ENCODE measurements at regions not wholly inside any gene's neighbourhood (a gene's known extent, or its start where the extent isn't known, plus 50 kb on each side); places are given as distances from the start of the nearest gene placed in this dataset.

DNA sequence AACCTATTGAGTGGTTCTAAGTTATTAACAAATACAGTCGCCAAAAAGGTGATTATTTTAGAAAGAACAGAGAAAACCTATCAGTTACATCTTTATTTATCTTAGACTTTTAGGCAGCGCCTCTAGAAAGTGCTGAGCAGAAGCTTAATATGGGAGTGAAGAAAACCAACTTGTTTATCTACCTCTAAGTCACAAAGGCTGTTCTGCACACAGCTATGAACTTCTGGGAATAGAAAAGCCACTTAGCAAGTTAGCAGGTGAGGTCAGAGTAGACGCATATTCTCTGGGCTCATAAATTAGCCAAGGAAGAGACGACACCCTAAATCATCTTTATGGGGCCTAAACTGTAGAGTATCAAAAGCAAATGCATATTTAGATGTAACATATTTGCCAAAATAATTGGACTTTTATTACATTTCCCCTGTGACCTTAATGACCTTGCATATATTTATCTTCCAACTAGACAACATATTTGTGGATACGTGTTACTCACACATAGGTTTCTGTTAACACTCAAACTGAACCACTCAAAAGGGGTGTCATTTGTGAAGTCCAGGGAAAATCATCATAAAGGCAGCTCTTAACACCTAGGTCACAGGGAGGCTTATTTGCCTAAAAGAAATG, 267.1 kb downstream of the ADGB start:
- ATAC-seq, result no peak
- no peak for DNase-seq (ENCODE audit: low spot score)

DNA sequence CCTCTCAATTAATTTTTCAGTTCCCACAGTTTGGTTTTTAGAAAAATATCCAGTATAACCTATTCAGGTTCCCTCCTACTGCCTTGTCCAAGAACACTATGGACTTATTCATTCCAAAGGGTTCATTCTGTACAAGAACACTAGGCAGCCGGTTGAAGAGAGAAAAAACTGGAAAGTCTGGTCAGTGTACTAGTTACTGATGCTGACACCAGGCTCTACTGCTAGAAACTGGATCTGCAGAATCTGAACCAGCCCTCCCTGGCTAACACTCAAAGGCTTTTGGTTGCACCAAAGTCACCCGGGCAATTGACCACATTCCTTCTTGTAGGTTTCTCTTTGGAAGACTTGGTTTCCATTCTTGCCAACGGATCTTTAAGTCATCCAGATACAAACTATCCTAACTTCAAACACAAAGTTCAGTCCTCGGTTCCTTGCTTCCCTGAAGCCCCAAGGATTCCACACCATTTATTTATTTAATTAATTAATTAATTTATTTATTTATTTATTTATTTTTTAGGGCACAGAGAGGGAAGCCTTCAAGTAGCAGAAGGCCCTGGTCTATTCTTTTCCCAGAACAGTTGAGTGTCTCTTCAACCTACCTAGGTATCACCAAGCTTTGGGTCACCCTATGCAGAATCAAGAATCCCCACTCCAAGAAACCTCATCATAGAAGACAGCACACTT, 268.1 kb downstream of the ADGB start:
- DNase-seq (ENCODE audit: low spot score) (no peak), ATAC-seq (no peak)

DNA sequence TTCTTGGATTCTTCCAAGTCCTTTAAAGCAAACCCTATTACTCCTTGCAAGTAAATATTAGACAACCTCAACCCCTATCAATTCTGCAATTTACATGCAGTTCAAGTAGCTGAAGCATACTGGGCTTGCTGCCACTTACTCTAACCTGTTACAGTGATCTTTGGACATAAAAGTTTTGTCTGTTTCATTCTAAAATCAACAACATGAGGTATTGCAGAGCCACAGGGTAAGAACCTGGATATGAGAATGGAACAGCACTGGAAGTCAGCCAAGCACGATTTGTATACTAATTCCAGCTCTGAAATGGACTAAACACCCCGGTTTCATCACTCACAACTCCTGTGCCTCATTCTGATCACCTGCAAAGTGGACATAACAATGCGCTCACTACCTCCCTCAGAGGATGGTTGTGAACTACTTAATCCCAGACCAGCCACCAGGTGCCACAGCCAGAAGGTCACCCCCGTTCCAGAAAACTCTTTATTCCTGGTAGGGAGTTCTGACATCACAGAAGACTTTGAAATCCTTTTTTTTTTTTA, 270.0 kb downstream of the ADGB start:
- DNase-seq (ENCODE audit: low spot score) (peak; percentile 51), ATAC-seq (peak; percentile 74)

DNA sequence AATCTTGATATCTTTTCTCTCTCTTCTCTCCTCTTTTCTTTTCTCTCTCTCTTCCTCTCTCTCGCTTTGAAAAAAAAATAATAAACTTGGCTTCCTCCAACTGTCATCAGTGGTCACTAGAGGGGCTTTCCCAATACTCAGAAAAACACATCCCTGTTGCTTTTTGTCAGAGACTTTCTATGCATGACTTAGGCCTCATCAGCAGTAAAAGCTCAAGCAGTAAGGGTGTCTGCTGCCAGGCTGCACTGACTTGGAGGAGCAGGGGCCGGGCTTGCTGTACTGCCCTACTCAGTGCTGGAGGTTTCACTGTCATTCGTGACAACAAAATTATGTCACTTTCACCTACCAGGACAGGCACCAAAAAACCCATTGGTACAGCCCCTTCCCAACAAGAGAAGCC, 272.0 kb downstream of the ADGB start:
- ATAC-seq (no peak), DNase-seq (ENCODE audit: low spot score) (no peak)

DNA sequence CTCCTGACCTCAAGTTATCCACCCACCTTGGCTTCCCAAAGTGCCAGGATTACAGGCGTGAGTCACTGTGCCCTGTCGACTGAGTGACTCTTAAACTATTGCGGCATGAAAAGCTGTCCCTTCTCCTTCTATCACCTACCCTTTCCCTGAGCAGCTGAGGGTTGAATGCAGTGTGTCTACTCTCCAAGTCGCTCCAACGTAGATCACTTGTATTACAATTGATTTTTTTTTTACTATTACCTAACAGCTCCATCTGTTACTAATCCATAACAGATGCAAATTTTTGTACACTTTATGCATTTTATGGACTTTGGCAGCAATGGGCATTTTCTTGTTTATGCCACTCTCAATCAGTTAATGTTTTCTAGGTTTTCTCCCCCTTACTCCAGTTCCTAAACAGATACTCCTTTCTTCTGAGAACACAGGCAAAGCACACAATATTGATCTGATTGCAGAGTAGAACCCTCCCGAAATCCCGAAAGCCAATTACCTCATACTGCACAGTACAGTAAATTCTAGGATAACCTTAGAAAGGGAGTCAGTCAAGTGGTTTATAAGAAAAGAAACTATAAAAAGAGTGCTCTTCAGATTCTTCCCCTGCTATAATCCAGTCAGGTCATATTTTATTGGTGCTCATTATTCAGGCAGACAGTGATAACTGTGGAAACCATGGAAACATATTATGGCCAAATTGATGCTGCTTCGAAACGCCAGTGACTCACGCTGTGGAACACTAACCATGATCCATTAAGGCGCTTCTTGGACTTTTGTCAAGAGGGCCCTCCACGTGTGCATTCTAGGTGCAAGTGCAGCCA, 273.0 kb downstream of the ADGB start:
- ATAC-seq (no peak), DNase-seq (ENCODE audit: low spot score) (no peak)

DNA sequence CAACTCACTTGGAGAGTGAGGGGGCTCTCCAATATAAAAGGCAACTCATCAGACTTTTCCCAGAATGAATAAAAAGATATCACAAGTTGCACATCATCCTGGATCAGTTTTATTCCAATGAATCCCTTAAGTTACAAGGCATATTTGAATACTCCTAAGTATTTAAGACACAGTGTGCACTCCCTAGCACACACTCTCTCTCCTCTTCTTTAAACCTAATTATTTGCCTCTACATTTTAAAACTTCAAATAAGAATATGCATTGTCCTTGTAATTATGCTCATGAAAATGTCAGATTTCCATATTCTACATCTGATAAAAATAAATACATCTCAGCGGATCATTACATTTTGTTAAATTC, 273.6 kb downstream of the ADGB start:
- ATAC-seq (no peak), DNase-seq (ENCODE audit: low spot score) (no peak)

DNA sequence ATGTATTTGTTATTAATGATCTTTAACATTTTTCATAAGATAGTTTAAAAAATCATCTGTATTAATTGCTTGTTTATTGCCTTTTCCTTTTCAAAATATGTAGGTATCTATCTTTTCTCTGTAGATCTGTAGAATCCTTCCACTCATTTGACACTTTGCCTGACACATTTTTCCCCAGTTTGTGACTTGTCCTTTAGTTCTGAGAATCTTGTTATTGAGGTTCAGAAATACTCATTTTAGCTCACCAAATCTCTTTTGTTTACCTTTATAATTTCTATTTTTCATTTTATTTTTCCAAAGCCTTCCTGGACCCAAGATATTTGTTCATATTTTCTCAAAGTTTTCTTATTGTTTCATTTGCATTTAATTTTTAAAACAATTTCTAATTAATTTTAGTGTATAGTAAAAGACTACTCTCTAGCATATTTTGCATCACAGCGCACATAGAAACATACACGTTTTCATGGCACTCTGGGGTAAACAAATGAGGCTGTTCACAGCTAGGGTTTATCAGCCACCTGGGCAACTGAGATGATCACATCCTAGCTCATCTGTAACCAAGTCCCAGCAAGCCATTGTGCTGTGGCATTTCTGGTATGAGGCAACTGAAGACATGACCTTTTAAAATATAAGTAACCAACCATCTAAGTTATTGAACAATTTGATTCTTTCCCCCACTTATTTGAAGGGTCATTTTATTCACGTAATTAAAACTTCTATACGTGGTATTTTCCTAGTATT, 275.7 kb downstream of the ADGB start:
- ATAC-seq, result no peak

DNA sequence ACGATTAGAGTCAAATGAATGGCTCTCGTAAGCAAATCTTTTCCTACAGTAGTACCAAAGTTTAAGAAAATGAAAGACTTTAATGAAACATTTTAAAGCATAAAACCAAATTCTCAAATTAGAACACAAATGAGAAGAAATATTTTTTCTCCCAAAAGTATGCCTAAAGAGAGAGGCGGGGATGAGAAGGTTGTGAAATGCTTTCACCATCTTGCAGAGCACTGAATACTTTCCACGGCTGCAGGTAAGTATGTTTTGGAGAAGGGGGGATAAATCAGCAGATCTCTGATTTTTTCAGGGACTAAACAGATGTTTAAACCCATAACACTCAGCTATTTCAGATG, 277.1 kb downstream of the ADGB start:
- ATAC-seq, result no peak
- no peak for DNase-seq (ENCODE audit: low spot score)

More for the DNA sequence above, 275.7 kb downstream of the ADGB start:
- DNase-seq (ENCODE audit: low spot score), result no peak

DNA sequence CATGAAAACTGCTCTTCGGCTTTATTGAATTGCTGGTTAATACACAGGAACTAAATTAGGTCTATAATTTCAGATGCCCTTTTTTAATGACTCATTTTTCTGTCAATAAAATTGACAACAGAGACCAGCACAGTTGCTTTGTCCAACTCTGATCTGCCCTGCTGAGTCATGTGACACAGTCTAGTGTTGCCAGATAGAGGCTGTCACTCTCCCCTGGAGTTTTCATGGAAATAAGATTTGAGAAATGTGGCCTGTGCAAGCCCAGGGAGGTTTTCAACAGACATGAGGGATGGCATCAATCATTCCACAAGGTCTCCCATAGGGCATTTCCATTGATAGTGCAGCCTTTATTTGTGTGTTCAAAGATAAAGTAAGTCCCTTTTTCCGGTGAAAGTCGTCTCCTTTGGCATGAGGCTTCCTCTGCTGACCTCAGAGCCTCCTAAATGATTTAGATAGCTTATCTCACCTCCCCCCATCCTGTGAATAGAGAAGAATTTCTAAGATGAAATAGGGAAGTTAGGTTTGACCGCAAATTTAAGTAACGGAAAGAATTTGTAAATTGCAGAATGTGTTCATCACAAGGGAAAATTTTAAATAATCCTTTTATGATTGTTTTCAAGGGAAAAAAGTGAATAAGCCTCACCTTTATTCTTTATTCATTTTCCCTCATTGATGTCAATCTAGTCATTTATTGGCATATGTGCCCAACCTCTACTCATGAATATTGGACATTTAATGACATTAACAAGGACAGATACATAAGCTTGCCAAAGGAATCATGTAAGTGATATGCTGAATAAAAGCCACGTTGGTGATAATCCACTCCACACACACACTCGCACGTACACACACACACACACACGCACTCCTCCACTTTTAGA, 277.7 kb downstream of the ADGB start:
- DNase-seq (ENCODE audit: low spot score), result no peak
- no peak for ATAC-seq

DNA sequence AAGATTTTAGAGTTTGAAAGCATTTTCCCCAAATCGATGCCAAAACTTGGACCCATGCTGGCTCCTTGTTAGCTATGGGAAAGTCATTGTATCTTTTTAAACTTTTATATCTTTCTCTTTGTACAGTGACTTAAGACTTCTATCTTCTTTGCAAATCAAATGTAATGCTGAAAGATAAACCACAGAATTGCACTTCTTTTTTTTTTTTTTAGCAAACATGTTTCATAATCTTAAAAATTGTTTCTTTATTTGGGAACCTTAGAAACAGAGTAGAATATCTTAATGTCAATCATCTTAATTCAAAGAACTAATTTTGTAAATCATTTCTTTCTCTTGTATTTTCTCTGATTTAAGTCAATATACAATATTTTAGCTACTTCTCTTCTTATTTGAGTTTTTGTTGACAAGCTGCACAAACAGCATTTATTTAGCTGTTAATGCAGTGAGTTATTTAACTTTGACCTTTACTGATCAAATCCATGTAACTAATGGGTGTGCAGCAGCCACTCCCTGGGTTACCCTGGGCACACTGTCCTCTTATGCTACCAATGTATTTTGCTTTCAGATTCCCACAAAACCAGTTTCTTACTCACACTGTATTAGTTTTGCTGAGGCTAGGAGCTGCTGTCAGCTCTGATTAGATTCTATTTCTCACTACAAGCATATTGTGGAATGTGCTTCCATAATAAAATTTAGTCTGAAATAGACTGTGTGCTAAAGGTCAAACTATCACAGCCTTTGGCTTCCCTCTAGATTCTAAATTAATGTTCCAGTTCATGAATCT, 279.6 kb downstream of the ADGB start:
- ATAC-seq, result peak; percentile 72
- no peak for DNase-seq (ENCODE audit: low spot score)

DNA sequence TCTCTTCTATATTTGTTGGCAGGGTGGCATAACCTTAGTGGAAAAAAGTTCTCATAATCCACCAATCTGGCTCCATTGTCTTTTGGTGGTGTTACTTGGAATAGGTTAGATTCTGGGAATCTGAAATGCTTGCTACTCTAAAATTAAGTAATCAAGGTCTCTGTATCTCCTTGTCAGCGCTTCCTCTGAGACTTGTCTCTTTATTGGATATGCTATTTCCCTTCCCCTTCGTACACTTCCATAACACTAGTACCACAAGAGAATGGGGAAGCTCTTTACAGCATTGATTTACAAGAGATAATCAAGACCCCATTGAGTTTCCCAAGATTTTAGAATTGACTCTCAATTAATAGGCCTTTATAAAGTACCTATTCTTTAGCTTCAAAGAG, 280.2 kb downstream of the ADGB start:
- DNase-seq (ENCODE audit: low spot score), result no peak
- ATAC-seq, result no peak

DNA sequence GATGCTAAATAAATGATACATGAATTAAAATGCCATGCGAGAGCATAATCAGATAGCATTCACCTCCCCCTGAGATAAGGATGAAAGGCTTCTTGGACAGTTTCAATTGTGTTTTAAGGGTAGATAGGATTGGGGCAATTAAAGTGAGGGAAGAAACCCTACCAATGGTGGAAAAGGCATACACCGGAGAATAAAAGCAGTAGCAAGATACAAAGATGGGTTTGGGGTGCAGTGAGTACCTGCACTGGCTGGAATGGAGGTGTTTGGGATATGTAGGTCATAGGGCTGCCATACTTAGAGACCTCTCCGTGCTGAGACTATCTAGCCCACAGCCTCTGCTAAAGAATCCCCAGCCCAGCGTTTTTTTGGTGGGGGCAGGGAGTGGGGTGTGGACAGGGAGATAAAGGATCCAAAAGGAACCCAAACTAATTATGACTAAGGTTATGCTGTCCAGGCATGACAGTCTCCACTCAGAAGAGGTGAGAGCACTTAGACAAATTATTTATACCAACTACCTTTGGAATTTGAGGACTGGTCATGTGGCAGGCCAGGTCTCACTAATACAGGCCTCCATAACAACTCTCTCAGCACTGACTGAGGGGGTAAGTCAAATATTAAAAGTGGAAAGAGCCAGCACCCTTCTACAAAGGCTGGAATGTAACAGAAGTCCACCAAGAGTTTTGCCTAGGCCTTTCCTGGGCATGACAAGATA, 280.8 kb downstream of the ADGB start:
- ATAC-seq, result no peak
- no peak for DNase-seq (ENCODE audit: low spot score)

DNA sequence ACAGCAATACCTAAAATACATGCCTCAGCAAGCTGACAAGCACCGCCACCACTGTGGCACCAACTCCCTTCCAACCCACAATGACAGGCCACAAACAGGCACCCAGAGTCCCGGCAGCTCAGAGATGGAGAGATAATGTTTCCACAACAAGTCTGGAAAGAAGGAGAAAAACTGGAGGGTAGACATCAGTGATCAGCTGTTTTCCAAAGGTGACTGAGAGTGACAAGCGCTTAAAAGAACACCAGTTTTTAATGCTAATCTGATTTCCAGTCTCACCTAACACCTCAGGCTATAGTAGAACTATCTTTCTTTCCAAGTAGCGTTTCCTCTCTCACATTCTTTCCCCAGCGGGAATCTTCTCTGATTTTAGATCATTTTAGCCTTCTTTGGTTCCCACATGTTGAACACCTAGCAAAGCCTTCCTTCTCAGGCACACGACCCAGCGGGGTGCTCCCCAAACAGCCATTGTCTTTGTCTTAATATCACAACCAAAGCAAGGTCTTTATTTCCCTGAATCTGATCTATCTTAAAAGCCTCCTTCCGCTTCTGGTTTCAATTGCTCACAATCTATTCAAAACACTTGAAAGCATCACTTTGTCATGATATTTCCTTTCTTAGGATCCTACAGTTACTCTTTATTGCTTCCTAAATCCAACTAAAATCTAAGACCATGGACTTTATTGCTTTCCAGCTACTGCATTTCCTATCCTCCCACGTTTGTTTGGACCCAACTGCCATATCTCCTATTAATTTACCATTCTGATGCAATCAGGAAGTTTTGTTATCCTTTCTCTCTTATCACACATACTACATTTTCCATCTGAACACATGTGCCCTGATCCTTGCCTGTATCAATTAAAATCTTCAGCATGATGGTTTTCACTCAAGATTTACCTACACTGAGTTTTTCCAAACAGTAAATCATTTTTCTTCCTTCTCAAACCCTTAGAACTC, 282.7 kb downstream of the ADGB start:
- DNase-seq (ENCODE audit: low spot score), result no peak
- ATAC-seq, result no peak

DNA sequence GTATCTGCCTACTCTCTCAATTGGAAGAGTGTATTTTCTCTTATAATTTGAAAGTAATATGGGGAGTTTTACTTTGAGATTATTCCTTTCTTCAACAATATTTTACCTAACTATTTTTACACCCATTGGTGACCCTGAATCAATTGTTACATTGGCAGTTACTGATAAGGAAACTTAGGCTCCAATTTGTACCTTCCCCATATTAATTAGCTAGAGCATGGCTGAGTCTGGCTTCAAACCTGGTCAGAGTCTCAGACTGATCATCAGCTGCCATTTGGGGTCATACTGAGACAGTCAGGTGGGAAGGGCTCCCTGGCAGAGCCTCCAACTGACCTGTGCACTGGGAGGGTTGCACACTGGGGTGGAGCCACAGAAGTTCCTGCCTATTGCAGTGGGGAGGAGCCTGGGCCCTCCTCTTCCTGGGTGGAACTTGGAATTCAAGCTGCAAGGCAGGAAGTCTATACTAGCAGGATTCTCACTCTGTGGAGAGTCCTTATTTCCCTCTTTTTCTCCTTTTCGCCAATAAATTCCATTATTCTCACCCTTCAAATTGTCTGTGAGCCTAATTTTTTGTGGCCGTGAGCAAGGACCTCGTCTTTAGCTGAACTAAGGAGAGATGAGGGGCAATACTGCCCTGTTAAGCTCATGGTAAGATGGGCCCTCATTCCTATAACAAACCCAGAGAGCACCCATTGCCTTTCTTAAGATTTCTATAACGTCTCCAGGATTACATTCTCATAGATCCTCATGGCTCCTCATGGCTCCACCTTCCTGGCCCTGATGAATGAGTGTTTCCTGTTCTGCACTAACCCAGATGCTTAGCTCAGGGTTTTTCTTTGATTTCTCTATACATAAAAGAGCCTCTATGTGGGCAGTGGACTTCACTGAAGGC, 285.1 kb downstream of the ADGB start:
- no peak for ATAC-seq

DNA sequence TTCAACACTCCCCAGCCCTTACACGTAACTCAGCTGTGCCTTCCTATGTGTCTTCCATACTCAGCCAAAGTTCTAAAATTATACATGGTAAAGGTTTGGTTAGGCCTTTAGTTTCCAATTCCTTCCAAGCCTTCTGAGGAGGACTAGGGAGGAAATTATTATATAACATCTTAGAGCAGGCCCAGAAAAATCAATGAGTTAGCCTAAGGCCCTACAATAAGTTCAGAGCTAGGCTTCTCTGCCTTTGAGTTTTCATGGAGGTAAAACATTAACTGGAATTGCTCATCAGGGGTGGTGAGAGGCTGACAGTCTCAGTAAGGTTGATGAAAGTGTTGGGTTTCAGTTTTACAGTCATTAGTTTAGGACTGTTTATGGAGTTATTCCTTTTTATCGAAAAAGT, 286.0 kb downstream of the ADGB start:
- ATAC-seq (peak; percentile 96), DNase-seq (ENCODE audit: low spot score) (no peak)

More for the DNA sequence above, 285.1 kb downstream of the ADGB start:
- no peak for DNase-seq (ENCODE audit: low spot score)

DNA sequence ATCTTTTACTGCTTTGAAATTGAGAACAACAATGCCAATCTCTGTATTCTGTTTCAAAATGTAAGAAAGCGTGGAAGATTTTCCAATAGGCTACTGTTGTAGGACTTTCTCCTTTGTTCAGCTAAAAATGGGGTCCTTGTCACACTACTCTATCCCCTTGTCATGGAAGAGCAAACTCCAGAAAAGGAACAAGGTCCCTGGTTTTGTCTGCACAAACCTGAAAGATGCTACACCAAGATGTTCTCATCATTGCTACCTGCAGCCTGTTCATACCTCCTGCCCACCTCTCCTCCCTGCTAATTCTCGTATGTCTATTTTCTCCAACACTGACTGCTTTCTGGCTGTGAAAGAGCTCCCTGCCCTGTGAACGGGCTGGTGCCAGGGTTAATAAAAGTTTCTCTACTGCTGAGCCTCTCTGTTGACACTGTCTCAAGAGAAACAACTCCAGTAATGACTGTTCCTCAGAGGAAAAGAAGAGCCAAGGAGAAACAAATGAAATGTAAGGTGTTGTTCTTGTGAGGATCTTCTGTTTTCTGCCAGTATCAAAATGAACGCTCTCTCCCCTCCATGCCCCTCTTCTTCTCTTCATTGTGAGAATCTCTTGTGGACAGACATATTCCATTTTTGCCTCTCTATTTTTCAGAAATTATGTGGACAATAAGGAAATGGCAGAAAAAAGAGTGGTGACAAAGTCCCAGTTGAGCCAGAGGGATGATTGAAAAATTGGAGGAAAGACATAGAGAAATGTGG, 287.1 kb downstream of the ADGB start:
- ATAC-seq, result no peak
- DNase-seq (ENCODE audit: low spot score), result no peak

Measured in left lobe of liver (tissue), 2 donors.